ENCODE measurements at regions not wholly inside any gene's neighbourhood (a gene's known extent, or its start where the extent isn't known, plus 50 kb on each side); places are given as distances from the start of the nearest gene placed in this dataset.

- TF ChIP-seq, protein P1, sequence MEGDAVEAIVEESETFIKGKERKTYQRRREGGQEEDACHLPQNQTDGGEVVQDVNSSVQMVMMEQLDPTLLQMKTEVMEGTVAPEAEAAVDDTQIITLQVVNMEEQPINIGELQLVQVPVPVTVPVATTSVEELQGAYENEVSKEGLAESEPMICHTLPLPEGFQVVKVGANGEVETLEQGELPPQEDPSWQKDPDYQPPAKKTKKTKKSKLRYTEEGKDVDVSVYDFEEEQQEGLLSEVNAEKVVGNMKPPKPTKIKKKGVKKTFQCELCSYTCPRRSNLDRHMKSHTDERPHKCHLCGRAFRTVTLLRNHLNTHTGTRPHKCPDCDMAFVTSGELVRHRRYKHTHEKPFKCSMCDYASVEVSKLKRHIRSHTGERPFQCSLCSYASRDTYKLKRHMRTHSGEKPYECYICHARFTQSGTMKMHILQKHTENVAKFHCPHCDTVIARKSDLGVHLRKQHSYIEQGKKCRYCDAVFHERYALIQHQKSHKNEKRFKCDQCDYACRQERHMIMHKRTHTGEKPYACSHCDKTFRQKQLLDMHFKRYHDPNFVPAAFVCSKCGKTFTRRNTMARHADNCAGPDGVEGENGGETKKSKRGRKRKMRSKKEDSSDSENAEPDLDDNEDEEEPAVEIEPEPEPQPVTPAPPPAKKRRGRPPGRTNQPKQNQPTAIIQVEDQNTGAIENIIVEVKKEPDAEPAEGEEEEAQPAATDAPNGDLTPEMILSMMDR (IDR thresholded peaks at IDR 0.05; ENCODE audit: insufficient read depth, low read length, poor library complexity, severe bottlenecking), result no peak
- TF ChIP-seq EZH2phosphoT487 (conservative IDR thresholded peaks at IDR 0.05; ENCODE audit: low read length), result no peak
- H3K9ac ChIP-seq (ENCODE audit: low read length), result no peak overlapping the region
Observed at GRCh38 chr6:105545228-105545920, 142.5 kb upstream of the PREP start.

GRCh38 chr6:105539911-105540310 is 137.0 kb upstream of the PREP start:
- H3F3A ChIP-seq (ENCODE audit: insufficient read depth), result no peaks in the 10 kb centered on the region

More at GRCh38 chr6:105545228-105545920, 142.5 kb upstream of the PREP start:
- Histone ChIP-seq H2AFZ (ENCODE audit: low read depth, low read length, severe bottlenecking) (no peak overlapping the region), H3K9me2 (replicated peaks; ENCODE audit: insufficient read depth, low read length) (no peaks in the 10 kb centered on the region), H4K20me1 (ENCODE audit: low read depth, low read length) (no peaks in the 10 kb centered on the region), H3K4me3 (ENCODE audit: insufficient read depth, low read length, poor library complexity, severe bottlenecking) (no peak overlapping the region), H3K79me2 (ENCODE audit: insufficient read depth, low read length) (no peaks in the 10 kb centered on the region), H3K27ac (ENCODE audit: low read depth, low read length) (no peak overlapping the region), H3K4me2 (ENCODE audit: low read depth, low read length, poor library complexity, severe bottlenecking) (no peak overlapping the region), H3K9me3 (ENCODE audit: insufficient read depth, low read length) (no peaks in the 10 kb centered on the region), H3K27me3 (ENCODE audit: low read length) (no peaks in the 10 kb centered on the region), H3F3A (ENCODE audit: insufficient read depth) (no peaks in the 10 kb centered on the region), H3K36me3 (ENCODE audit: low read length) (no peaks in the 10 kb centered on the region)

DNA sequence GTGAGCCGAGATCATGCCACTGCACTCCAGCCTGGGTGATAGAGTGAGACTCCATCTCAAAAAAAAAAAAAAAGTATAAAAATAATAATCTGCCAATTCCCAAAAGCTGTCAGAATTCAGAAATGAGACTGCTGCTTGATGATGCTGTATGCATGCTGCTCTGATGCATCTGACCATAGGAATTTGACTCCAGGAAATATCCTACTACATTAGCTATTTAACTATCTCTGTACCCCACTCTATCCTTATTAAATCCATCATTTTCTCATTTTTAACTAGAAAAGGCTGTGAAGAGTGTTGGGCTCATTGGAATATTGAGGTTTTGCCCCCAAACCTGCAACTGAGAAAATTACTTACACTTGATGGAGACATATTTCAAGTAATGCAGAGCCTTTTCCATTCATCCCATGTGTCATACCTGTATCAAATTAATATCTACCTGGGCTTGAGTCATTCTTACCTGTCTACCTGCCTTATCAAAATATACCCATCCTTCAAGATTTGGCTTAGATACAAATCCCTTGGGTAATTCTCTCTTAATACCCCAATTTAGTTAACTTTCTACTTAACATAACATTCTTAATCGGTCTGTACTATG is 135.2 kb upstream of the PREP start:
- no peak overlapping the region for H3K4me3 ChIP-seq (ENCODE audit: insufficient read depth, low read length, poor library complexity, severe bottlenecking)
- H3K9me3 ChIP-seq (ENCODE audit: insufficient read depth, low read length), result no peaks in the 10 kb centered on the region
- H3K27me3 ChIP-seq (ENCODE audit: low read length), result no peaks in the 10 kb centered on the region
- TF ChIP-seq, protein P1 (IDR thresholded peaks at IDR 0.05; ENCODE audit: insufficient read depth, low read length, poor library complexity, severe bottlenecking), result no peak
- no peak for TF ChIP-seq EZH2phosphoT487 (conservative IDR thresholded peaks at IDR 0.05; ENCODE audit: low read length)
- no peaks in the 10 kb centered on the region for H3F3A ChIP-seq (ENCODE audit: insufficient read depth)
- no peaks in the 10 kb centered on the region for H3K36me3 ChIP-seq (ENCODE audit: low read length)
- H3K9ac ChIP-seq (ENCODE audit: low read length), result no peak overlapping the region
- H2AFZ ChIP-seq (ENCODE audit: low read depth, low read length, severe bottlenecking), result no peak overlapping the region
- no peaks in the 10 kb centered on the region for H3K9me2 ChIP-seq (replicated peaks; ENCODE audit: insufficient read depth, low read length)
- no peak overlapping the region for H3K27ac ChIP-seq (ENCODE audit: low read depth, low read length)
- H3K4me2 ChIP-seq (ENCODE audit: low read depth, low read length, poor library complexity, severe bottlenecking), result no peak overlapping the region
- H4K20me1 ChIP-seq (ENCODE audit: low read depth, low read length), result no peaks in the 10 kb centered on the region
- H3K79me2 ChIP-seq (ENCODE audit: insufficient read depth, low read length), result no peaks in the 10 kb centered on the region

More at GRCh38 chr6:105539911-105540310, 137.0 kb upstream of the PREP start:
- Histone ChIP-seq H2AFZ (ENCODE audit: low read depth, low read length, severe bottlenecking) (no peak overlapping the region), H4K20me1 (ENCODE audit: low read depth, low read length) (no peaks in the 10 kb centered on the region), H3K27me3 (ENCODE audit: low read length) (no peaks in the 10 kb centered on the region), H3K79me2 (ENCODE audit: insufficient read depth, low read length) (no peaks in the 10 kb centered on the region), H3K9me3 (ENCODE audit: insufficient read depth, low read length) (no peaks in the 10 kb centered on the region), H3K36me3 (ENCODE audit: low read length) (no peaks in the 10 kb centered on the region), H3K27ac (ENCODE audit: low read depth, low read length) (no peak overlapping the region), H3K4me2 (ENCODE audit: low read depth, low read length, poor library complexity, severe bottlenecking) (no peak overlapping the region), H3K9me2 (replicated peaks; ENCODE audit: insufficient read depth, low read length) (no peaks in the 10 kb centered on the region), H3K4me3 (ENCODE audit: insufficient read depth, low read length, poor library complexity, severe bottlenecking) (no peak overlapping the region), H3K9ac (ENCODE audit: low read length) (no peak overlapping the region)
- TF ChIP-seq, protein P1 (IDR thresholded peaks at IDR 0.05; ENCODE audit: insufficient read depth, low read length, poor library complexity, severe bottlenecking), result no peak
- TF ChIP-seq EZH2phosphoT487 (conservative IDR thresholded peaks at IDR 0.05; ENCODE audit: low read length), result no peak
